ENCODE measurements at regions not wholly inside any gene's neighbourhood (a gene's known extent, or its start where the extent isn't known, plus 50 kb on each side); places are given as distances from the start of the nearest gene placed in this dataset.
"Not testable (repeated sequence)": the region's sequence is repeated elsewhere in the genome, so short reads cannot be mapped to it uniquely, and the experiment has no call there.

GRCh38 chr4:115489279-115489678, 375.9 kb upstream of the NDST4 start:
- no peak for TF ChIP-seq POLR2A (IDR thresholded peaks at IDR 0.05)
- no peak for TF ChIP-seq CTCF (IDR thresholded peaks at IDR 0.05)
- DNase-seq = no peak
- H3K4me3 ChIP-seq = no peak overlapping the region
- no peak overlapping the region for H3K27ac ChIP-seq
- WGBS, 2 donors = 40 to 48% methylated on average over 2 of the region's 2 CpGs
- no peaks in the 10 kb centered on the region for H3K36me3 ChIP-seq (replicated peaks in 1 of 2; ENCODE audit: insufficient read depth in 1 of 2, low read depth in 2 of 2)
- no peaks in the 10 kb centered on the region for H3K9me3 ChIP-seq
- no peak for ATAC-seq
- intact Hi-C loops (cut with DNase I) = no loop called here
- H3K4me1 ChIP-seq = no peaks in the 10 kb centered on the region
- no peaks in the 10 kb centered on the region for H3K27me3 ChIP-seq

DNA sequence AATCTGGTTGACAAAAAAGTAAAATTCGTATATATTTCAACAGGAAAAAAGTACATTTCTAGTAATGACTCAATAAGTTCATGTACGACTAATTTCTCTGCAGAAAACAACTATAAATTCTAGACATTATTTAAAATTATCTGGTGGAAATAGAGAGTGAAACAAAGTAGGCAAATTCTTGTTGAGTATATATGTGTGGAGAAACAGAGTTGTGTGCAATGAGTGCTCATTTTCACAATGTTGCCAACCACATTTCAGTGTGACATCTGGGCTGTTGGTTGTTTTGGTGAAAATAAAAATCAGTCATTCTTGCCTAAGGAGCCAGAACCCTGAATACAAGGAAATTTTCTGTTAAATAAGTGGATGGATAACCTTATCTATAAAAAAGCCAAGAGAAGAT, 372.0 kb upstream of the NDST4 start:
- Histone ChIP-seq H3K9me3 (no peaks in the 10 kb centered on the region), H3K4me3 (no peak overlapping the region), H3K27ac (no peak overlapping the region), H3K36me3 (replicated peaks in 1 of 2; ENCODE audit: insufficient read depth in 1 of 2, low read depth in 2 of 2) (no peaks in the 10 kb centered on the region), H3K4me1 (no peaks in the 10 kb centered on the region), H3K27me3 (no peaks in the 10 kb centered on the region)
- TF ChIP-seq POLR2A (IDR thresholded peaks at IDR 0.05) = no peak
- no peak for TF ChIP-seq CTCF (IDR thresholded peaks at IDR 0.05)
- ATAC-seq = no peak
- WGBS, 2 donors = 52 to 59% methylated on average over 2 of the region's 2 CpGs
- intact Hi-C loops (cut with DNase I) = no loop called here
- DNase-seq = no peak

DNA sequence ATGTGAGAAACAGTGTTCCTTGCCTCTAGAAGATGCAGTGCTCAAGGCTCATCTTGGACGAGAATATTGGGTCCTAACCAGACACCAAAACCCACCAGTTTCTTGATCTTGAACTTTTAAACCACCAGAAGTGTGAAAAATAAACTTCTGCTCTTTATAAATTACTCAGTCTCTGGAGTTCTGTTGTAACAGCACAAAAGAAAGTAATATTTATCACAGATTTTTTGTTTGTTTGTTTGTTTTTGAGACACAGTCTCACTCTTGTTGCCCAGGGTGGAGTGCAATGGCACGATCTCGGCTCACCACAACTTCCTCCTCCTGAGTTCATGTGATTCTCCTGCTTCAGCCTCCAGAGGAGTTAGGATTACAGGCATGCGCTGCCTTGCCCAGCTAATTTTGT, 371.1 kb upstream of the NDST4 start:
- ATAC-seq (no peak), DNase-seq (no peak)
- Histone ChIP-seq H3K4me3 (no peak overlapping the region), H3K27ac (no peak overlapping the region), H3K36me3 (replicated peaks in 1 of 2; ENCODE audit: insufficient read depth in 1 of 2, low read depth in 2 of 2) (no peaks in the 10 kb centered on the region), H3K9me3 (no peaks in the 10 kb centered on the region), H3K4me1 (no peaks in the 10 kb centered on the region), H3K27me3 (no peaks in the 10 kb centered on the region)
- TF ChIP-seq POLR2A (IDR thresholded peaks at IDR 0.05) (no peak), CTCF (IDR thresholded peaks at IDR 0.05) (no peak)
- intact Hi-C loops (cut with DNase I) = no loop called here
- 70 to 75% methylated on average over 4 of the region's 4 CpGs for WGBS, 2 donors

GRCh38 chr4:115470763-115471162, 357.3 kb upstream of the NDST4 start:
- no peak for TF ChIP-seq POLR2A (IDR thresholded peaks at IDR 0.05)
- TF ChIP-seq CTCF (IDR thresholded peaks at IDR 0.05) = no peak
- H3K9me3 ChIP-seq = no peaks in the 10 kb centered on the region
- DNase-seq (no peak), ATAC-seq (no peak)
- 0 to 23% methylated on average over 1 of the region's 1 CpG for WGBS, 2 donors
- intact Hi-C loops (cut with DNase I) = no loop called here
- no peak overlapping the region for H3K4me3 ChIP-seq
- H3K27ac ChIP-seq = no peak overlapping the region
- no peaks in the 10 kb centered on the region for H3K36me3 ChIP-seq (replicated peaks in 1 of 2; ENCODE audit: insufficient read depth in 1 of 2, low read depth in 2 of 2)
- no peaks in the 10 kb centered on the region for H3K4me1 ChIP-seq
- H3K27me3 ChIP-seq = no peaks in the 10 kb centered on the region

- H3K36me3 ChIP-seq (replicated peaks in 1 of 2; ENCODE audit: insufficient read depth in 1 of 2, low read depth in 2 of 2); DNase-seq; H3K4me3 ChIP-seq; H3K4me1 ChIP-seq; ATAC-seq; H3K9me3 ChIP-seq; H3K27me3 ChIP-seq; intact Hi-C loops (cut with DNase I); H3K27ac ChIP-seq: not testable (repeated sequence)
- WGBS, 2 donors = 61% methylated on average over 4 of the region's 4 CpGs
Observed at GRCh38 chr4:115459301-115459700, 345.9 kb upstream of the NDST4 start.
